CD14-positive monocyte (primary cell): ENCODE measurements at regions not wholly inside any gene's neighbourhood (a gene's known extent, or its start where the extent isn't known, plus 50 kb on each side); places are given as distances from the start of the nearest gene placed in this dataset.

Experiments used
- DNase-seq, 3 donors: peaks; one replicate each; pipeline ENCODE4 v3.0.0-alpha.2; 2011 to 2022
- H2AFZ ChIP-seq: 2 replicates; pipeline ENCODE4 v1.6.0; 2012; ENCODE audit warnings: mild to moderate bottlenecking, low read depth, low read length, inconsistent platforms; ENCODE audit not compliant: insufficient read depth, poor library complexity, severe bottlenecking
- H3K27ac ChIP-seq, 2 donors: 1 replicate in 1 of 2; 2 replicates in 1 of 2; pipeline ENCODE4 v1.5.1; 2012 to 2013; ENCODE audit warnings: low read length in 2 of 2, control low read depth in 1 of 2, inconsistent platforms in 1 of 2, low read depth in 1 of 2, mild to moderate bottlenecking in 1 of 2
- H3K27me3 ChIP-seq, 2 donors: one replicate each; pipeline versions ENCODE4 v1.6.0 to v1.6.1; 2011 to 2013; ENCODE audit warnings: low read length in 2 of 2; ENCODE audit not compliant: control insufficient read depth in 2 of 2, insufficient read depth in 2 of 2
- H3K36me3 ChIP-seq, 2 donors: replicated peaks in 1 of 2; 1 replicate in 1 of 2; 2 replicates in 1 of 2; pipeline versions ENCODE4 v1.5.1 to v1.6.1; 2012 to 2013; ENCODE audit warnings: low read length in 2 of 2, control low read depth in 1 of 2, inconsistent platforms in 1 of 2, mild to moderate bottlenecking in 1 of 2; ENCODE audit not compliant: insufficient read depth in 2 of 2, control insufficient read depth in 1 of 2
- H3K4me1 ChIP-seq, 2 donors: 1 replicate in 1 of 2; 2 replicates in 1 of 2; pipeline versions ENCODE4 v1.5.1 to v1.6.1; 2012 to 2013; ENCODE audit warnings: low read length in 2 of 2, control low read depth in 1 of 2, inconsistent platforms in 1 of 2, mild to moderate bottlenecking in 1 of 2, moderate library complexity in 1 of 2; ENCODE audit not compliant: insufficient read depth in 2 of 2, control insufficient read depth in 1 of 2
- H3K4me2 ChIP-seq: replicated peaks from 2 replicates; pipeline ENCODE3; 2012; ENCODE audit warnings: low read length, moderate library complexity, mild to moderate bottlenecking; ENCODE audit not compliant: poor library complexity, severe bottlenecking; ENCODE audit errors: extremely low read depth
- H3K4me3 ChIP-seq, 3 experiments: fragments of 200-600 bp in 1 of 3; sonication (generic) in 1 of 3; replicated peaks in 1 of 3; 1 replicate in 2 of 3; 2 replicates in 1 of 3; pipeline ENCODE4 v1.5.1; 2011 to 2013; ENCODE audit warnings: low read length in 3 of 3, mild to moderate bottlenecking in 3 of 3, control low read depth in 2 of 3, low read depth in 2 of 3, inconsistent platforms in 1 of 3, moderate library complexity in 1 of 3
- H3K79me2 ChIP-seq: 2 replicates; pipeline ENCODE4 v1.6.0; 2012; ENCODE audit warnings: mild to moderate bottlenecking, control low read depth, inconsistent platforms, low read length, moderate library complexity; ENCODE audit not compliant: insufficient read depth
- H3K9ac ChIP-seq: 2 replicates; pipeline ENCODE4 v1.6.0; 2017; ENCODE audit warnings: low read length, mild to moderate bottlenecking; ENCODE audit not compliant: insufficient read depth, poor library complexity, severe bottlenecking
- H3K9me3 ChIP-seq, 2 donors: replicated peaks in 1 of 2; 1 replicate in 1 of 2; 2 replicates in 1 of 2; pipeline versions ENCODE4 v1.5.1 to v1.6.1; 2012 to 2013; ENCODE audit warnings: low read length in 2 of 2, control low read depth in 1 of 2; ENCODE audit not compliant: control insufficient read depth in 1 of 2, insufficient read depth in 1 of 2
- H4K20me1 ChIP-seq: 2 replicates; pipeline ENCODE4 v1.6.0; 2012; ENCODE audit warnings: mild to moderate bottlenecking, low read length, control low read depth, moderate library complexity; ENCODE audit not compliant: insufficient read depth
- H3K27ac Mint-ChIP-seq, 7 donors: one replicate each; pipeline ENCODE4 v1.8.0; 2020; ENCODE audit warnings: mild to moderate bottlenecking in 7 of 7, mixed read lengths in 7 of 7, moderate library complexity in 6 of 7, inconsistent platforms in 2 of 7
- H3K27me3 Mint-ChIP-seq, 3 donors: one replicate each; pipeline ENCODE4 v1.8.0; 2021 to 2022; ENCODE audit warnings: low read depth in 3 of 3, mild to moderate bottlenecking in 3 of 3, mixed read lengths in 3 of 3, moderate library complexity in 3 of 3, inconsistent platforms in 1 of 3
- H3K36me3 Mint-ChIP-seq, 2 donors: one replicate each; pipeline ENCODE4 v1.8.0; 2020; ENCODE audit warnings: mixed read lengths in 2 of 2, inconsistent platforms in 1 of 2, mild to moderate bottlenecking in 1 of 2
- H3K4me1 Mint-ChIP-seq: one replicate; pipeline ENCODE4 v1.8.0; 2020; ENCODE audit warnings: mild to moderate bottlenecking, mixed read lengths
- H3K4me3 Mint-ChIP-seq, 2 donors: one replicate each; pipeline ENCODE4 v1.8.0; 2020; ENCODE audit warnings: mild to moderate bottlenecking in 2 of 2, mixed read lengths in 2 of 2, moderate library complexity in 1 of 2
- H3K9me3 Mint-ChIP-seq, 7 donors: one replicate each; pipeline ENCODE4 v1.8.0; 2020 to 2022; ENCODE audit warnings: mixed read lengths in 7 of 7, mild to moderate bottlenecking in 6 of 7, moderate library complexity in 6 of 7, inconsistent platforms in 2 of 7
- CTCF ChIP-seq: fragments of 200-600 bp; IDR thresholded peaks from one replicate; pipeline ENCODE4 v1.8.0; 2022; ENCODE audit warnings: antibody characterized with exemption, mild to moderate bottlenecking
- WGBS: methylation state at CpG from one replicate; pipeline ENCODE4 v1.1.5; 2013; ENCODE audit warnings: missing lambda C conversion rate; ENCODE audit not compliant: insufficient coverage; 5-methylcytosine and 5-hydroxymethylcytosine counted together
- intact Hi-C, 2 donors: fragments of 100-400 bp; cut with micrococcal nuclease; formaldehyde crosslinking; loops; one replicate each; pipeline versions ENCODE4 v1.15.0 to v1.15.1; 2023

- H3K27me3 ChIP-seq = no peaks in the 10 kb centered on the region
- Mint-ChIP-seq H3K4me3 (no peak overlapping the region), H3K4me1 (no peaks in the 10 kb centered on the region), H3K27ac (no peak overlapping the region), H3K36me3 (no peaks in the 10 kb centered on the region), H3K9me3 (no peaks in the 10 kb centered on the region), H3K27me3 (no peaks in the 10 kb centered on the region)
- H3K4me3 ChIP-seq = no peak overlapping the region
- WGBS = no CpG with 5 or more reads among the region's 1 CpG
- H4K20me1 ChIP-seq = no peaks in the 10 kb centered on the region
- no peak for TF ChIP-seq CTCF
- H2AFZ ChIP-seq = no peak overlapping the region
- DNase-seq = no peak
- no peaks in the 10 kb centered on the region for H3K9me3 ChIP-seq
- no peaks in the 10 kb centered on the region for H3K36me3 ChIP-seq
- no peak overlapping the region for H3K4me2 ChIP-seq
- H3K79me2 ChIP-seq = no peaks in the 10 kb centered on the region
- no peak overlapping the region for H3K27ac ChIP-seq
- H3K4me1 ChIP-seq = no peaks in the 10 kb centered on the region
- H3K9ac ChIP-seq = no peak overlapping the region
- intact Hi-C loops = no loop called here
These were observed 759.2 kb downstream of the TLR4 start for GRCh38 chr9:118463419-118463818.

GRCh38 chr9:118473521-118473920 lies 769.3 kb downstream of the TLR4 start:
- Histone ChIP-seq H3K4me1 (no peaks in the 10 kb centered on the region), H3K4me3 (no peak overlapping the region), H3K9ac (no peak overlapping the region), H3K36me3 (no peaks in the 10 kb centered on the region), H4K20me1 (no peaks in the 10 kb centered on the region), H3K9me3 (no peaks in the 10 kb centered on the region), H3K27ac (no peak overlapping the region), H3K79me2 (no peaks in the 10 kb centered on the region), H3K4me2 (no peak overlapping the region), H2AFZ (no peak overlapping the region), H3K27me3 (no peaks in the 10 kb centered on the region)
- Mint-ChIP-seq H3K27ac (no peak overlapping the region), H3K9me3 (peaks cover 0 to 2% (median 0%) of the 10 kb centered on the region in 7 donors), H3K4me3 (no peak overlapping the region), H3K4me1 (no peaks in the 10 kb centered on the region), H3K27me3 (peaks cover 0 to 2% (median 0%) of the 10 kb centered on the region in 3 donors), H3K36me3 (no peaks in the 10 kb centered on the region)
- no peak for DNase-seq
- intact Hi-C loops = no loop called here
- WGBS = no CpG with 5 or more reads among the region's 1 CpG
- TF ChIP-seq CTCF = no peak
